ENCODE measurements at regions not wholly inside any gene's neighbourhood (a gene's known extent, or its start where the extent isn't known, plus 50 kb on each side); places are given as distances from the start of the nearest gene placed in this dataset.

- DNase-seq (ENCODE audit: extremely low spot score), result no peak
- CTCF ChIA-PET, result interaction anchor here (1.8 kb wide), 1 partner anchor 16 kb away, joined by 5 read pairs; no protein-coding TSS in a partner anchor
Observed at GRCh38 chr4:3362431-3363287, 69.8 kb downstream of the RGS12 start.

GRCh38 chr4:3363411-3364141, 70.8 kb downstream of the RGS12 start:
- ChIA-PET CTCF (interaction anchor here (1.8 kb wide), 1 partner anchor 17 kb away, joined by 6 read pairs; no protein-coding TSS in a partner anchor), POLR2A (no interaction called here)
- DNase-seq (ENCODE audit: extremely low spot score), result no peak
- TF ChIP-seq CTCF (IDR thresholded peaks at IDR 0.05; ENCODE audit: control extremely low read depth, extremely low read depth, low read depth, missing control alignments), result no peak

More at GRCh38 chr4:3362431-3363287, 69.8 kb downstream of the RGS12 start:
- POLR2A ChIA-PET, result no interaction called here
- TF ChIP-seq CTCF (IDR thresholded peaks at IDR 0.05; ENCODE audit: control extremely low read depth, extremely low read depth, low read depth, missing control alignments), result no peak

- ChIA-PET POLR2A (interaction anchor here (0.6 kb wide), 1 partner anchor 13 kb away, joined by 3 read pairs; no protein-coding TSS in a partner anchor), CTCF (interaction anchor here (1.8 kb wide), 1 partner anchor 18 kb away, joined by 6 read pairs; no protein-coding TSS in a partner anchor)
- DNase-seq (ENCODE audit: extremely low spot score), result no peak
- TF ChIP-seq CTCF (IDR thresholded peaks at IDR 0.05; ENCODE audit: control extremely low read depth, extremely low read depth, low read depth, missing control alignments), result no peak
Observed at GRCh38 chr4:3364199-3364598, 71.4 kb downstream of the RGS12 start.

GRCh38 chr4:3364634-3365314, 72.0 kb downstream of the RGS12 start:
- TF ChIP-seq CTCF (IDR thresholded peaks at IDR 0.05; ENCODE audit: control extremely low read depth, extremely low read depth, low read depth, missing control alignments), result no peak
- ChIA-PET POLR2A (interaction anchor here (0.6 kb wide), 1 partner anchor 14 kb away, joined by 3 read pairs; no protein-coding TSS in a partner anchor), CTCF (interaction anchor here (1.8 kb wide), 1 partner anchor 18 kb away, joined by 6 read pairs; no protein-coding TSS in a partner anchor)
- no peak for DNase-seq (ENCODE audit: extremely low spot score)

- POLR2A ChIA-PET, result no interaction called here
- DNase-seq (ENCODE audit: extremely low spot score), result no peak
- CTCF ChIA-PET, result interaction anchor here (1.8 kb wide), 1 partner anchor 19 kb away, joined by 6 read pairs; no protein-coding TSS in a partner anchor
- no peak for TF ChIP-seq CTCF (IDR thresholded peaks at IDR 0.05; ENCODE audit: control extremely low read depth, extremely low read depth, low read depth, missing control alignments)
Observed at GRCh38 chr4:3365326-3365725, 72.5 kb downstream of the RGS12 start.

Data from GM10248 (cell line).